Panc1 (cell line): ENCODE measurements at regions not wholly inside any gene's neighbourhood (a gene's known extent, or its start where the extent isn't known, plus 50 kb on each side); places are given as distances from the start of the nearest gene placed in this dataset.

ENCODE experiments used
- ATAC-seq: fragments of 200-7000 bp; cut with Tn5 transposase; 2 replicates; pipeline ENCODE4 v1.9.1; 2020; ENCODE audit warnings: mild to moderate bottlenecking, moderate library complexity
- BruUV-seq: library from RNA; stranded (reverse); fragments of 400-500 nt; replicated peaks from 2 replicates; lab custom pipeline; 2021; lab: Mats Ljungman, UMichigan
- CTCF ChIA-PET: fragments of 300-600 bp; sonication (Branson Sonifier 250); formaldehyde crosslinking; loops from one replicate; lab custom pipeline; 2022; ENCODE audit warnings: antibody characterized with exemption; lab: Charles Lee
- POLR2A ChIA-PET: fragments of 300-600 bp; sonication (Branson Sonifier 250); formaldehyde crosslinking; loops from one replicate; lab custom pipeline; 2022; ENCODE audit warnings: antibody characterized with exemption; lab: Charles Lee
- DNase-seq: peaks from one replicate; pipeline ENCODE4 v3.0.0-alpha.2; 2010; ENCODE audit warnings: low read depth, low spot score
- H3K27ac ChIP-seq: 2 replicates; pipeline ENCODE4 v1.5.1; 2011; ENCODE audit warnings: mild to moderate bottlenecking, low read length, inconsistent platforms
- H3K27me3 ChIP-seq: fragments of 200-500 bp; sonication (Bioruptor generic); 2 replicates; pipeline ENCODE4 v1.6.0; 2014; ENCODE audit warnings: low read length, inconsistent platforms; ENCODE audit not compliant: control insufficient read depth, insufficient read depth
- H3K36me3 ChIP-seq: fragments of 200-500 bp; sonication (Bioruptor generic); 2 replicates; pipeline ENCODE4 v1.5.1; 2014; ENCODE audit warnings: inconsistent platforms, mild to moderate bottlenecking, low read length, moderate library complexity; ENCODE audit not compliant: control insufficient read depth, insufficient read depth
- H3K4me1 ChIP-seq: 2 replicates; pipeline ENCODE4 v1.5.1; 2011; ENCODE audit warnings: inconsistent platforms, mild to moderate bottlenecking, low read length, moderate library complexity; ENCODE audit not compliant: control insufficient read depth, insufficient read depth
- H3K4me3 ChIP-seq, 2 experiments: 2 replicates each; pipeline ENCODE4 v1.5.1; 2011 to 2012; ENCODE audit warnings: low read depth in 2 of 2, low read length in 2 of 2, mild to moderate bottlenecking in 2 of 2, inconsistent platforms in 1 of 2, moderate library complexity in 1 of 2
- H3K9me3 ChIP-seq: fragments of 200-500 bp; sonication (Bioruptor generic); 2 replicates; pipeline ENCODE4 v1.5.1; 2014; ENCODE audit warnings: low read depth, mild to moderate bottlenecking, inconsistent platforms, low read length, moderate library complexity; ENCODE audit not compliant: control insufficient read depth, insufficient read depth
- CTCF ChIP-seq: fragments of 450-650 bp; IDR thresholded peaks from 2 replicates; pipeline ENCODE4 v1.5.1; 2017; ENCODE audit warnings: mild to moderate bottlenecking
- POLR2AphosphoS5 ChIP-seq: IDR thresholded peaks from 2 replicates; pipeline ENCODE4 v1.6.1; 2012; ENCODE audit warnings: mild to moderate bottlenecking, low read depth, low read length, moderate library complexity
- SIN3A ChIP-seq: IDR thresholded peaks from 2 replicates; pipeline ENCODE4 v1.6.1; 2012; ENCODE audit warnings: low read depth, mild to moderate bottlenecking, low read length, moderate library complexity, borderline replicate concordance; ENCODE audit not compliant: insufficient read depth
- TCF7L2 ChIP-seq: IDR thresholded peaks from 2 replicates; pipeline ENCODE4 v1.6.1; 2011; ENCODE audit warnings: mild to moderate bottlenecking, low read depth, low read length, inconsistent platforms
- in situ Hi-C: cut with HindIII; loops from 2 replicates; pipeline ENCODE4 v1.10.0; 2016; ENCODE audit warnings: low sequenced_read_pairs, low pct_unique_long_range_greater_than_20kb
- intact Hi-C: fragments of 100-400 bp; cut with micrococcal nuclease; formaldehyde crosslinking; loops from one replicate; pipeline ENCODE4 v1.10.0; 2022; ENCODE audit not compliant: unreplicated experiment
- TF ChIP-seq, protein P1 (sequence below), 2 experiments: IDR thresholded peaks; 2 replicates each; pipeline ENCODE4 v1.6.1; 2011 to 2012; ENCODE audit warnings: low read depth in 2 of 2, control low read depth in 1 of 2, low read length in 1 of 2, mild to moderate bottlenecking in 1 of 2, moderate library complexity in 1 of 2; ENCODE audit not compliant: insufficient read depth in 1 of 2

DNA sequence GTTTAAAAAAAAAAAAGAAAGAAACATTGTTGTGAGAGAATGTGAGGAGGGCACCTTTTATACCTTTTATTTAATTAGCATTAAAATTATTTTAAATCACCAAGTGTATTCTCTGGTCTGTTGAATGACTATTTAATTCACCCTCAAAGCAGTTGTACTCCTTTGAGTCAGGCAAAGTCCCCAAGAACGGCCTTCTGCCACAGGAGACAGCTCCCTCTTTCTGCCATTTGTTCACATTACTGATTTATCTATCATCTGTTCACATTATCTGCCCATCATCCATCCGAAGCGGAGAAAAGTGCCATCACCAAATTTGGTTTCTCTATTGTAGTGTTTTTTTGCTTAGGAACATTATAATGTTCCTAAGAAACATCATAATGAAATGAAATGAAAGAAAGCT lies 240.7 kb upstream of the DPP10 start:
- BruUV-seq: no TSS peak
- Histone ChIP-seq H3K4me3 (no peak overlapping the region), H3K36me3 (no peaks in the 10 kb centered on the region), H3K4me1 (no peaks in the 10 kb centered on the region), H3K27me3 (no peaks in the 10 kb centered on the region), H3K9me3 (no peaks in the 10 kb centered on the region), H3K27ac (no peak overlapping the region)
- TF ChIP-seq SIN3A (no peak), CTCF (no peak; the same call in 1 of the 2 replicates), POLR2AphosphoS5 (no peak), TCF7L2 (no peak)
- TF ChIP-seq, protein P1, sequence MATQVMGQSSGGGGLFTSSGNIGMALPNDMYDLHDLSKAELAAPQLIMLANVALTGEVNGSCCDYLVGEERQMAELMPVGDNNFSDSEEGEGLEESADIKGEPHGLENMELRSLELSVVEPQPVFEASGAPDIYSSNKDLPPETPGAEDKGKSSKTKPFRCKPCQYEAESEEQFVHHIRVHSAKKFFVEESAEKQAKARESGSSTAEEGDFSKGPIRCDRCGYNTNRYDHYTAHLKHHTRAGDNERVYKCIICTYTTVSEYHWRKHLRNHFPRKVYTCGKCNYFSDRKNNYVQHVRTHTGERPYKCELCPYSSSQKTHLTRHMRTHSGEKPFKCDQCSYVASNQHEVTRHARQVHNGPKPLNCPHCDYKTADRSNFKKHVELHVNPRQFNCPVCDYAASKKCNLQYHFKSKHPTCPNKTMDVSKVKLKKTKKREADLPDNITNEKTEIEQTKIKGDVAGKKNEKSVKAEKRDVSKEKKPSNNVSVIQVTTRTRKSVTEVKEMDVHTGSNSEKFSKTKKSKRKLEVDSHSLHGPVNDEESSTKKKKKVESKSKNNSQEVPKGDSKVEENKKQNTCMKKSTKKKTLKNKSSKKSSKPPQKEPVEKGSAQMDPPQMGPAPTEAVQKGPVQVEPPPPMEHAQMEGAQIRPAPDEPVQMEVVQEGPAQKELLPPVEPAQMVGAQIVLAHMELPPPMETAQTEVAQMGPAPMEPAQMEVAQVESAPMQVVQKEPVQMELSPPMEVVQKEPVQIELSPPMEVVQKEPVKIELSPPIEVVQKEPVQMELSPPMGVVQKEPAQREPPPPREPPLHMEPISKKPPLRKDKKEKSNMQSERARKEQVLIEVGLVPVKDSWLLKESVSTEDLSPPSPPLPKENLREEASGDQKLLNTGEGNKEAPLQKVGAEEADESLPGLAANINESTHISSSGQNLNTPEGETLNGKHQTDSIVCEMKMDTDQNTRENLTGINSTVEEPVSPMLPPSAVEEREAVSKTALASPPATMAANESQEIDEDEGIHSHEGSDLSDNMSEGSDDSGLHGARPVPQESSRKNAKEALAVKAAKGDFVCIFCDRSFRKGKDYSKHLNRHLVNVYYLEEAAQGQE (IDR thresholded peaks at IDR 0.05; ENCODE audit: insufficient read depth in 1 of 2, low read depth in 2 of 2, low read length in 1 of 2): no peak
- in situ Hi-C loops: no loop called here
- DNase-seq (no peak), ATAC-seq (no peak)
- ChIA-PET CTCF (no interaction called here), POLR2A (no interaction called here)
- intact Hi-C loops: no loop called here

DNA sequence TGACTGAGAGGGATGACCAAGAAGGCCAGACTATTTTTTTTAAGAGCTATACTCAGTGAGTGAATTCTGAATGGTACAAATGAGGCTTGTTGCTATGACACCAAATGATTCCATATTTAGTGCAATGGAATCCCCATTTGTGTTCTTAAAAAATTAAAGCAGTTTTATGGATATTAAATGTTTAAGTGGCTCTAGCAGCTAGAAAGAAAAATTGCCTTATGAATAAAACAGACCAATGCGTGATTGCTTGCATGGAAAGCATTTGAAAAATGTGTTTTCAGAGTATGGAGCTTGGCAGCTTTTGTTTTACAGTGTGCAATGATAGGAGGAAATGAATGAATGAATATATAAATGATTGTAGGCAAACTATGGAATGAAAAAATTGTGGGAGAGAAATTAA lies 238.8 kb upstream of the DPP10 start:
- Histone ChIP-seq H3K4me1 (no peaks in the 10 kb centered on the region), H3K9me3 (no peaks in the 10 kb centered on the region), H3K36me3 (no peaks in the 10 kb centered on the region), H3K27ac (no peak overlapping the region), H3K4me3 (no peak overlapping the region), H3K27me3 (no peaks in the 10 kb centered on the region)
- ATAC-seq (no peak), DNase-seq (no peak)
- CTCF ChIA-PET: no interaction called here
- intact Hi-C loops: no loop called here
- POLR2A ChIA-PET: no interaction called here
- in situ Hi-C loops: no loop called here
- TF ChIP-seq POLR2AphosphoS5 (no peak), CTCF (no peak), SIN3A (no peak), TCF7L2 (no peak)
- TF ChIP-seq, protein P1 (IDR thresholded peaks at IDR 0.05; ENCODE audit: insufficient read depth in 1 of 2, low read depth in 2 of 2, low read length in 1 of 2): no peak
- no TSS peak for BruUV-seq
